ENCODE measurements at regions not wholly inside any gene's neighbourhood (a gene's known extent, or its start where the extent isn't known, plus 50 kb on each side); places are given as distances from the start of the nearest gene placed in this dataset.

DNA sequence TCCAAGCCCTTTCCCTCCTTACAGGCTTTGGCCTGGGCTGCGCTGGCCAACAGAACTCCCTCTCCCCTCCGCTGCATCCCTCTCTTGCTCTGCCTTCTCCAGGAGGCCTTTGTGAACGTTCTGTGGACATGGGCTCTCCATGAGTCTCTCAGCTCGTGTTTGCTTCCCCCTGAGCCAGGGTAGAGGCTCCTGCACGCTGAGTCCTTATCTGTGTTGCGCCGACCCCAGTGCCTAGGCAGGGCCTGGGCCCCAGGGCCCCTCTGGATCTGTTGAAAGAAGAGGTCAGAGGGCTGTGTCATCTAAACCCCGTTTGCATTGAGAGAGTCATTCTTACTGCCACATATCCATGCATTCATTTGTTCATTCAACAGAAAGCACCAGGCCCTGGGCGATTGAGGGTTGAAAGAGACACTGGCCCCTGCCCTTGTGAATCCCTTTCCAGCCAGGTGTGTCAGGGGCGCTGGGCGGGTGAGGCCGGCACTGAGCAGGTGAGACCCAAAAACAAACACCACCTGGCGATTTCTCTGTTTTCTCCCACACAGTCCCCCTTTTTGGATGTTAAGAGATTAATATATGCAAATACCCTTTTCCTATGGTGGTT lies 111.2 kb upstream of the IER5L start:
- TF ChIP-seq SIN3A (IDR thresholded peaks at IDR 0.05; ENCODE audit: low read depth), result no peak
- TF ChIP-seq TCF7L2 (IDR thresholded peaks at IDR 0.05; ENCODE audit: borderline replicate concordance, extremely low read depth, insufficient read depth, insufficient read length), result no peak
- TF ChIP-seq EZH2 (IDR thresholded peaks at IDR 0.05), result no peak
- TF ChIP-seq EGR1 (IDR thresholded peaks at IDR 0.05; ENCODE audit: low read depth), result no peak
- TF ChIP-seq ZNF274 (IDR thresholded peaks at IDR 0.05; ENCODE audit: low read depth, low read length), result no peak
- TF ChIP-seq JUND (IDR thresholded peaks at IDR 0.05), result no peak
- Histone ChIP-seq H3K27ac (ENCODE audit: low read depth, low read length) (no peak overlapping the region), H3K9ac (ENCODE audit: low read length) (no peak overlapping the region), H3K4me2 (ENCODE audit: low read length) (no peak overlapping the region), H4K20me1 (ENCODE audit: insufficient read depth) (no peaks in the 10 kb centered on the region), H3K9me3 (ENCODE audit: control insufficient read depth in 1 of 2, insufficient read depth in 1 of 2, low read depth in 1 of 2, low read length in 2 of 2) (no peaks in the 10 kb centered on the region), H3K36me3 (ENCODE audit: control insufficient read depth in 1 of 2, insufficient read depth in 2 of 2, low read length in 2 of 2) (no peaks in the 10 kb centered on the region), H3K9me2 (ENCODE audit: insufficient read depth) (no peaks in the 10 kb centered on the region), H3K4me1 (ENCODE audit: control insufficient read depth in 1 of 2, insufficient read depth in 2 of 2, low read length in 2 of 2) (no peaks in the 10 kb centered on the region), H2AFZ (ENCODE audit: low read depth, low read length, poor library complexity, severe bottlenecking) (no peak overlapping the region), H3K4me3 (replicated peaks in 1 of 2; ENCODE audit: low read depth in 1 of 2, low read length in 2 of 2) (no peak overlapping the region), H3K79me2 (ENCODE audit: insufficient read depth, low read length) (no peaks in the 10 kb centered on the region), H3K27me3 (ENCODE audit: insufficient read depth, low read length) (no peaks in the 10 kb centered on the region)
- intact Hi-C loops (cut with micrococcal nuclease), result no loop called here
- ChIA-PET RAD21 (ENCODE audit: low non-redundant PET in 1 of 2, low total read pairs in 2 of 2, uncharacterized antibody in 2 of 2, unreplicated experiment in 2 of 2) (no interaction called here), POLR2A (no interaction called here), CTCF (no interaction called here)
- DNase-seq (ENCODE audit: low read depth, low spot score), result no peak
- BruUV-seq (replicated peaks), result no TSS peak
- no peak for ATAC-seq

DNA sequence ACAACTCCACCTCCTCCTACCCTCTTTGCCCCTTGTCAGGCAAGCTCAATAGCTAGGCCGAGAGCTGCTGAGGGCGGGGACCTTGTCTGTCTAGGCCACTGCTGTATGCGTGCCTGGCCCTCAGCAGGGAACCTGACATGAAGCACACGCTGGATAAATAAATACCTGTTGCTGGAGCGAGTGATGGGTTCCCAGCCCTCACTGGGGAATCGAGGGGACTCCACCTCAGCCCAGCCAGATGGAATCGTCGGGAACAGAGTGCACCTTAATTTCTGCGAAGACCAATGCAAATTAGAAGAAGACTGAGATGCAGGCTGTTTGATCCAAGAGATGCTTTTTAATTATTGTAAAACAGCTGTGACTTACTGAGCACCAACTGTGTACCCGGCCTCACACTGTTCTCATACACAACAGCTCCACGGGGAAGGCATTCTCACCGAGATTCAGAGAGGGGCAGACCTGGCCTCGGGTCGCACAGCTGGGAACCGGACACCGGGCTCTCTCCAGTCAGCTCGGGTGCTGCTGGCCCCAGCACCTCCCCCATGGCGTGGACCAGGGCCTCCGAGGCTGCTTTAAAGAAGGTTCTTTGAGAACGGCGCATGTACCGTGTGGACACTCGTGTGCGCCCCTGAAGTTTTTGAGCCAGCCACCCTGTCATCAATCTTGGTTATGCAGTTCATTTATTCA lies 109.7 kb upstream of the IER5L start:
- no peak overlapping the region for H2AFZ ChIP-seq (ENCODE audit: low read depth, low read length, poor library complexity, severe bottlenecking)
- POLR2A ChIA-PET, result no interaction called here
- TF ChIP-seq ZBTB33 (IDR thresholded peaks at IDR 0.05; ENCODE audit: extremely low read depth, insufficient replicate concordance, low read length), result no peak
- TF ChIP-seq RAD21 (IDR thresholded peaks at IDR 0.05; ENCODE audit: low read depth), result no peak
- no peak for TF ChIP-seq POLR2AphosphoS5 (IDR thresholded peaks at IDR 0.05; ENCODE audit: low read depth, low read length)
- TF ChIP-seq, protein P1, sequence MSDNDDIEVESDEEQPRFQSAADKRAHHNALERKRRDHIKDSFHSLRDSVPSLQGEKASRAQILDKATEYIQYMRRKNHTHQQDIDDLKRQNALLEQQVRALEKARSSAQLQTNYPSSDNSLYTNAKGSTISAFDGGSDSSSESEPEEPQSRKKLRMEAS (IDR thresholded peaks at IDR 0.05), result no peak
- no peak for TF ChIP-seq YY1 (IDR thresholded peaks at IDR 0.05; ENCODE audit: extremely low read depth, insufficient replicate concordance, low read depth, low read length)
- no peak for TF ChIP-seq CTCF (IDR thresholded peaks at IDR 0.05 in 2 of 3, conservative IDR thresholded peaks at IDR 0.05 in 1 of 3; ENCODE audit: borderline replicate concordance in 1 of 3, insufficient read depth in 1 of 3, low read depth in 2 of 3, low read length in 2 of 3)
- TF ChIP-seq SP1 (IDR thresholded peaks at IDR 0.05; ENCODE audit: low read depth), result no peak
- TF ChIP-seq SIN3A (IDR thresholded peaks at IDR 0.05; ENCODE audit: low read depth), result no peak
- TF ChIP-seq EGR1 (IDR thresholded peaks at IDR 0.05; ENCODE audit: low read depth), result no peak
- TF ChIP-seq POLR2A (IDR thresholded peaks at IDR 0.05; ENCODE audit: borderline replicate concordance, extremely low read depth, insufficient read depth, insufficient read length), result no peak
- no peak for TF ChIP-seq FOSL1 (IDR thresholded peaks at IDR 0.05; ENCODE audit: low read depth)

More for the DNA sequence above, 109.7 kb upstream of the IER5L start:
- H3K4me2 ChIP-seq (ENCODE audit: low read length), result no peak overlapping the region
- DNase-seq (ENCODE audit: low read depth, low spot score), result no peak
- H3K9ac ChIP-seq (ENCODE audit: low read length), result no peak overlapping the region
- no TSS peak for BruUV-seq (replicated peaks)
- H3K9me3 ChIP-seq (ENCODE audit: control insufficient read depth in 1 of 2, insufficient read depth in 1 of 2, low read depth in 1 of 2, low read length in 2 of 2), result no peaks in the 10 kb centered on the region
- no peaks in the 10 kb centered on the region for H3K4me1 ChIP-seq (ENCODE audit: control insufficient read depth in 1 of 2, insufficient read depth in 2 of 2, low read length in 2 of 2)
- ChIA-PET CTCF (no interaction called here), RAD21 (ENCODE audit: low non-redundant PET in 1 of 2, low total read pairs in 2 of 2, uncharacterized antibody in 2 of 2, unreplicated experiment in 2 of 2) (no interaction called here)
- H3K36me3 ChIP-seq (ENCODE audit: control insufficient read depth in 1 of 2, insufficient read depth in 2 of 2, low read length in 2 of 2), result no peaks in the 10 kb centered on the region
- intact Hi-C loops (cut with micrococcal nuclease), result no loop called here
- no peaks in the 10 kb centered on the region for H3K9me2 ChIP-seq (ENCODE audit: insufficient read depth)
- H3K27ac ChIP-seq (ENCODE audit: low read depth, low read length), result no peak overlapping the region
- no peaks in the 10 kb centered on the region for H3K79me2 ChIP-seq (ENCODE audit: insufficient read depth, low read length)
- H3K4me3 ChIP-seq (replicated peaks in 1 of 2; ENCODE audit: low read depth in 1 of 2, low read length in 2 of 2), result no peak overlapping the region
- no peak for ATAC-seq
- no peaks in the 10 kb centered on the region for H4K20me1 ChIP-seq (ENCODE audit: insufficient read depth)
- no peaks in the 10 kb centered on the region for H3K27me3 ChIP-seq (ENCODE audit: insufficient read depth, low read length)
